ENCODE measurements at regions not wholly inside any gene's neighbourhood (a gene's known extent, or its start where the extent isn't known, plus 50 kb on each side); places are given as distances from the start of the nearest gene placed in this dataset.
"Not testable (repeated sequence)": the region's sequence is repeated elsewhere in the genome, so short reads cannot be mapped to it uniquely, and the experiment has no call there.

DNA sequence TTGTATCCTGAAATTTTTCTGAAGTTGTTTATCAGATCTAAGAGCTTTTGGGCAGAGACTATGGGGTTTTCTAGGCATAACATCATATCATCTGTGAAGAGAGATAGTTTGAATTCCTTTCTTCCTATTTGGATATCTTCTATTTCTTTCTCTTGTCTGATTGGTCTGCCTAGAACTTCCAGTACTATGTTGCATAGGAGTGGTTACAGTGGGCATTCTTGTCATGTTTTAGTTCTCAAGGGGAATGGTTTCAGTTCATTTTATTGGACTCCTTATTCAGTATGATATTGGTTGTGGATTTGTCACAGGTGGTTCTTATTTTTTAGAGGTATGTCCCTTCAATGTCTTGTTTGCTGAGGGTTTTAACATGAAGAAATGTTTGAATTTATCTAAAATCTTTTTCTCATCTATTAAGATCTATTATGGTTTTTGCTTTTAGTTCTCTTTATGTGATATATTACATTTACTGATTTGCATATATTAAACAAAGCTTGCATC, 286.6 kb upstream of the C1QTNF3 start:
- not testable (repeated sequence) for TF ChIP-seq SUZ12 (IDR thresholded peaks at IDR 0.05; ENCODE audit: extremely low read depth, insufficient read depth, insufficient read length); YY1 (IDR thresholded peaks at IDR 0.05; ENCODE audit: insufficient read depth, insufficient read length); ZNF274 (IDR thresholded peaks at IDR 0.05; ENCODE audit: low read depth, low read length)

Data from NT2/D1 (cell line).